ENCODE measurements at regions not wholly inside any gene's neighbourhood (a gene's known extent, or its start where the extent isn't known, plus 50 kb on each side); places are given as distances from the start of the nearest gene placed in this dataset.

- 47% methylated on average over 8 of the region's 8 CpGs for WGBS (ENCODE audit: insufficient coverage, insufficient replicate concordance, low lambda C conversion rate, missing lambda C conversion rate)
- ATAC-seq = no peak
- no peak overlapping the region for H2AFZ ChIP-seq (ENCODE audit: control insufficient read depth, low read depth, low read length)
- SMC1A ChIA-PET (ENCODE audit: uncharacterized antibody, unreplicated experiment) = no interaction called here
- no peaks in the 10 kb centered on the region for H3K9me3 ChIP-seq (replicated peaks; ENCODE audit: control insufficient read depth, insufficient read depth, low read length)
- peaks cover 0 to 3% of the 10 kb centered on the region in 2 experiments; a peak in 2 of 4 replicates for H3K27me3 ChIP-seq (replicated peaks in 1 of 2; ENCODE audit: control insufficient read depth in 2 of 2, insufficient read depth in 2 of 2, low read length in 1 of 2)
- no peaks in the 10 kb centered on the region for H3K36me3 ChIP-seq (ENCODE audit: control insufficient read depth in 2 of 2, insufficient read depth in 2 of 2, low read length in 1 of 2)
- in situ Hi-C loops (cut with MboI) (no loop called here), intact Hi-C loops (cut with micrococcal nuclease; ENCODE audit: unreplicated experiment) (no loop called here)
- POLR2A ChIA-PET = no interaction called here
- CTCF ChIA-PET = no interaction called here
- no peak overlapping the region for H3K4me3 ChIP-seq
- no peaks in the 10 kb centered on the region for H3K4me1 ChIP-seq (ENCODE audit: control insufficient read depth, insufficient read depth, low read length)
- H3K9ac ChIP-seq (ENCODE audit: control insufficient read depth, insufficient read depth, low read length) = no peak overlapping the region
- no peak for DNase-seq (ENCODE audit: low read depth, low spot score)
- RAD21 ChIA-PET (ENCODE audit: unreplicated experiment) = no interaction called here
- no peak overlapping the region for H3K4me2 ChIP-seq (ENCODE audit: control insufficient read depth, insufficient read depth)
- no peaks in the 10 kb centered on the region for H3K79me2 ChIP-seq (ENCODE audit: control insufficient read depth, insufficient read depth, low read length)
- H4K20me1 ChIP-seq (ENCODE audit: control insufficient read depth, insufficient read depth) = no peaks in the 10 kb centered on the region
- no peak for FAIRE-seq
- H3K27ac ChIP-seq (ENCODE audit: control insufficient read depth, insufficient read depth) = no peak overlapping the region
- BruUV-seq (replicated peaks) = no TSS peak
- TF ChIP-seq RELB (IDR thresholded peaks at IDR 0.05; ENCODE audit: low read depth) (no peak), E2F4 (IDR thresholded peaks at IDR 0.05; ENCODE audit: low read depth, low read length) (no peak), NFIC (IDR thresholded peaks at IDR 0.05; ENCODE audit: low read depth, low read length) (no peak), STAT3 (IDR thresholded peaks at IDR 0.05; ENCODE audit: low read depth, low read length) (no peak), PKNOX1 (IDR thresholded peaks at IDR 0.05) (no peak), NRF1 (conservative IDR thresholded peaks at IDR 0.05; ENCODE audit: low read depth, low read length) (no peak), SREBF1 (IDR thresholded peaks at IDR 0.05; ENCODE audit: low read length) (no peak), POLR2A (IDR thresholded peaks at IDR 0.05; ENCODE audit: low read depth, low read length) (no peak), HCFC1 (IDR thresholded peaks at IDR 0.05; ENCODE audit: low read length) (no peak), CHD4 (IDR thresholded peaks at IDR 0.05) (no peak), BCL3 (IDR thresholded peaks at IDR 0.05; ENCODE audit: borderline replicate concordance, insufficient read depth, low read depth, low read length, poor library complexity, severe bottlenecking) (no peak), CTCF (IDR thresholded peaks at IDR 0.05 in 2 of 3, conservative IDR thresholded peaks at IDR 0.05 in 1 of 3; ENCODE audit: control insufficient read depth in 2 of 3, extremely low read depth in 1 of 3, insufficient read depth in 1 of 3, low read depth in 3 of 3, low read length in 3 of 3) (no peak), SKIL (IDR thresholded peaks at IDR 0.05; ENCODE audit: low read depth, poor library complexity, severe bottlenecking) (no peak)
Observed at GRCh38 chr11:131199015-131199280, 171.5 kb upstream of the NTM start.

All from GM12878 (cell line).